Lower leg skin (tissue), 3 donors: ENCODE measurements at regions not wholly inside any gene's neighbourhood (a gene's known extent, or its start where the extent isn't known, plus 50 kb on each side); places are given as distances from the start of the nearest gene placed in this dataset.

Source experiments
- POLR2A ChIP-seq, 2 donors: fragments of 450-650 bp; IDR thresholded peaks; one replicate each; pipeline ENCODE4 v1.6.1; 2016 to 2017; ENCODE audit warnings: antibody characterized with exemption in 2 of 2, mild to moderate bottlenecking in 1 of 2, moderate library complexity in 1 of 2
- TF ChIP-seq, protein P1 (sequence below), 3 donors: fragments of 450-650 bp; IDR thresholded peaks; one replicate each; pipeline ENCODE4 v1.5.1; 2016; ENCODE audit warnings: antibody characterized with exemption in 3 of 3, mild to moderate bottlenecking in 3 of 3, moderate library complexity in 2 of 3

- TF ChIP-seq, protein P1, sequence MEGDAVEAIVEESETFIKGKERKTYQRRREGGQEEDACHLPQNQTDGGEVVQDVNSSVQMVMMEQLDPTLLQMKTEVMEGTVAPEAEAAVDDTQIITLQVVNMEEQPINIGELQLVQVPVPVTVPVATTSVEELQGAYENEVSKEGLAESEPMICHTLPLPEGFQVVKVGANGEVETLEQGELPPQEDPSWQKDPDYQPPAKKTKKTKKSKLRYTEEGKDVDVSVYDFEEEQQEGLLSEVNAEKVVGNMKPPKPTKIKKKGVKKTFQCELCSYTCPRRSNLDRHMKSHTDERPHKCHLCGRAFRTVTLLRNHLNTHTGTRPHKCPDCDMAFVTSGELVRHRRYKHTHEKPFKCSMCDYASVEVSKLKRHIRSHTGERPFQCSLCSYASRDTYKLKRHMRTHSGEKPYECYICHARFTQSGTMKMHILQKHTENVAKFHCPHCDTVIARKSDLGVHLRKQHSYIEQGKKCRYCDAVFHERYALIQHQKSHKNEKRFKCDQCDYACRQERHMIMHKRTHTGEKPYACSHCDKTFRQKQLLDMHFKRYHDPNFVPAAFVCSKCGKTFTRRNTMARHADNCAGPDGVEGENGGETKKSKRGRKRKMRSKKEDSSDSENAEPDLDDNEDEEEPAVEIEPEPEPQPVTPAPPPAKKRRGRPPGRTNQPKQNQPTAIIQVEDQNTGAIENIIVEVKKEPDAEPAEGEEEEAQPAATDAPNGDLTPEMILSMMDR (IDR thresholded peaks at IDR 0.05), result no peak
- no peak for TF ChIP-seq POLR2A (IDR thresholded peaks at IDR 0.05)
Measured at GRCh38 chr2:95685513-95685912, 93.7 kb downstream of the TRIM43 start.
